OCI-LY1 (cell line): ENCODE measurements at regions not wholly inside any gene's neighbourhood (a gene's known extent, or its start where the extent isn't known, plus 50 kb on each side); places are given as distances from the start of the nearest gene placed in this dataset.

Experiments used
- H2AFZ ChIP-seq: fragments of 200-600 bp; sonication (generic), shearing (Covaris generic); 2 replicates; pipeline ENCODE4 v1.6.0; 2014; ENCODE audit warnings: antibody characterized with exemption, mild to moderate bottlenecking, low read length
- H3F3A ChIP-seq: fragments of 200-600 bp; sonication (generic), shearing (Covaris generic); 2 replicates; pipeline ENCODE4 v1.6.0; 2014; ENCODE audit warnings: mild to moderate bottlenecking, antibody characterized with exemption, low read length, moderate library complexity; ENCODE audit not compliant: insufficient read depth
- H3K27ac ChIP-seq: fragments of 200-600 bp; sonication (generic); 2 replicates; pipeline ENCODE4 v1.5.1; 2014; ENCODE audit warnings: low read length, mixed run types, mild to moderate bottlenecking, low read depth; ENCODE audit not compliant: poor library complexity, severe bottlenecking
- H3K27me3 ChIP-seq: fragments of 200-600 bp; sonication (generic); 2 replicates; pipeline ENCODE4 v1.6.0; 2014; ENCODE audit warnings: antibody characterized with exemption, mild to moderate bottlenecking, low read length, moderate library complexity; ENCODE audit not compliant: insufficient read depth
- H3K36me3 ChIP-seq: fragments of 200-600 bp; sonication (generic); 2 replicates; pipeline ENCODE4 v1.6.1; 2014; ENCODE audit warnings: mild to moderate bottlenecking, antibody characterized with exemption, low read length, moderate library complexity, mixed read lengths; ENCODE audit not compliant: insufficient read depth
- H3K4me1 ChIP-seq: fragments of 200-600 bp; sonication (generic); 2 replicates; pipeline ENCODE4 v1.5.1; 2014; ENCODE audit warnings: mild to moderate bottlenecking, low read length, moderate library complexity; ENCODE audit not compliant: insufficient read depth, severe bottlenecking
- H3K4me2 ChIP-seq: fragments of 200-600 bp; sonication (generic), shearing (Covaris generic); 2 replicates; pipeline ENCODE4 v1.6.1; 2014; ENCODE audit warnings: low read length
- H3K4me3 ChIP-seq: fragments of 200-600 bp; sonication (generic); 2 replicates; pipeline ENCODE4 v1.5.1; 2014; ENCODE audit warnings: low read length, low read depth, mild to moderate bottlenecking, mixed read lengths; ENCODE audit not compliant: poor library complexity, severe bottlenecking
- H3K79me2 ChIP-seq: fragments of 200-600 bp; shearing (Covaris generic); 2 replicates; pipeline ENCODE4 v1.6.1; 2016; ENCODE audit warnings: mixed run types, low read length, mixed read lengths; ENCODE audit not compliant: insufficient read depth
- H3K9ac ChIP-seq: fragments of 200-600 bp; sonication (generic), shearing (Covaris generic); 2 replicates; pipeline ENCODE4 v1.6.1; 2014; ENCODE audit warnings: mild to moderate bottlenecking, low read length, mixed read lengths
- H3K9me2 ChIP-seq: fragments of 200-600 bp; sonication (generic), shearing (Covaris generic); 2 replicates; pipeline ENCODE4 v1.6.1; 2014; ENCODE audit warnings: low read depth, mild to moderate bottlenecking, low read length, mixed read lengths
- H3K9me3 ChIP-seq: fragments of 200-600 bp; shearing (Covaris generic); 2 replicates; pipeline ENCODE4 v1.6.1; 2014; ENCODE audit warnings: low read length, mixed read lengths
- H4K20me1 ChIP-seq: fragments of 200-600 bp; sonication (generic), shearing (Covaris generic); 2 replicates; pipeline ENCODE4 v1.6.0; 2016; ENCODE audit warnings: mild to moderate bottlenecking, low read length; ENCODE audit not compliant: insufficient read depth
- EZH2 ChIP-seq: fragments of 200-600 bp; sonication (generic), shearing (Covaris generic); IDR thresholded peaks from 2 replicates; pipeline ENCODE4 v1.8.0; 2017; ENCODE audit warnings: borderline replicate concordance, mixed run types, mild to moderate bottlenecking, antibody characterized with exemption, low read length, moderate library complexity, mixed read lengths
- TF ChIP-seq, protein P1 (sequence below): fragments of 200-600 bp; sonication (generic), shearing (Covaris generic); IDR thresholded peaks from 2 replicates; pipeline ENCODE4 v1.5.1; 2017; ENCODE audit warnings: mild to moderate bottlenecking, antibody characterized with exemption, low read length, moderate library complexity, mixed read lengths

DNA sequence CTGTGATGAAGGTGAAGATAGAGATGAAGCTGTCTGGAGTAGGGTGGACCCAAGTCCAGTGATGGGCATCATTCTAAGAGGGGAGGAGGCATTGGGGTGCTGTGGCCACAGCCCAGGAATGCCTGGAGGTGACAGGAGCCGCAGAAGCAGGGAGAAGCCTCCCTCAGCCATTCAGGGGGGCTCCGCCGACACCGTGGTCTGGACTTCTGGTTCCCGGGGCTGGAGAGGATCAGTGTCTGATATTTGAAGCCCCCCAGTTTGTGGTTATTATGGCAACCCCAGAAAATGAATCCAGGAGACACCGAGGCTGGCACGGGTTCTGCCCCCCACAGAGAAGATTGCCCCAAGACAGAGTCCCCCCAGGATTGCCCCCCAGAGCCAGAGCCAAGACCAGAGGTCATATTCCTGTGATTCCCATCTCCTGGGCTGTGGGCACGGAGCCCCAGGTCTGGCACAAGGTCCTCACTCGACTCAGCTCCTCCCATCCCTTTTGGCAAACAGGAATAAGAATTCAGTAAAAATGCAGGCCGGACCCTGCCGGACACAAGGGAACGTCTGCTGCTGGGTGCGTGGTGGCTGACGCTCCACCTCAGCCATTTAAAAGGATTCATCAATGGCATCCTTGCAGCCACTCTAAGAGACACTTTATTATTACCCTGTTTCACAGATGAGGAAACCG, 116.6 kb downstream of the CPZ start:
- Histone ChIP-seq H2AFZ (no peak overlapping the region), H3K9me2 (no peaks in the 10 kb centered on the region), H3K4me2 (no peak overlapping the region), H3K4me1 (no peaks in the 10 kb centered on the region), H3K36me3 (no peaks in the 10 kb centered on the region), H4K20me1 (no peaks in the 10 kb centered on the region), H3K4me3 (no peak overlapping the region), H3F3A (no peaks in the 10 kb centered on the region), H3K9me3 (no peaks in the 10 kb centered on the region), H3K79me2 (no peaks in the 10 kb centered on the region), H3K9ac (no peak overlapping the region), H3K27ac (no peak overlapping the region), H3K27me3 (no peaks in the 10 kb centered on the region)
- no peak for TF ChIP-seq EZH2
- TF ChIP-seq, protein P1, sequence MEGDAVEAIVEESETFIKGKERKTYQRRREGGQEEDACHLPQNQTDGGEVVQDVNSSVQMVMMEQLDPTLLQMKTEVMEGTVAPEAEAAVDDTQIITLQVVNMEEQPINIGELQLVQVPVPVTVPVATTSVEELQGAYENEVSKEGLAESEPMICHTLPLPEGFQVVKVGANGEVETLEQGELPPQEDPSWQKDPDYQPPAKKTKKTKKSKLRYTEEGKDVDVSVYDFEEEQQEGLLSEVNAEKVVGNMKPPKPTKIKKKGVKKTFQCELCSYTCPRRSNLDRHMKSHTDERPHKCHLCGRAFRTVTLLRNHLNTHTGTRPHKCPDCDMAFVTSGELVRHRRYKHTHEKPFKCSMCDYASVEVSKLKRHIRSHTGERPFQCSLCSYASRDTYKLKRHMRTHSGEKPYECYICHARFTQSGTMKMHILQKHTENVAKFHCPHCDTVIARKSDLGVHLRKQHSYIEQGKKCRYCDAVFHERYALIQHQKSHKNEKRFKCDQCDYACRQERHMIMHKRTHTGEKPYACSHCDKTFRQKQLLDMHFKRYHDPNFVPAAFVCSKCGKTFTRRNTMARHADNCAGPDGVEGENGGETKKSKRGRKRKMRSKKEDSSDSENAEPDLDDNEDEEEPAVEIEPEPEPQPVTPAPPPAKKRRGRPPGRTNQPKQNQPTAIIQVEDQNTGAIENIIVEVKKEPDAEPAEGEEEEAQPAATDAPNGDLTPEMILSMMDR, result no peak

DNA sequence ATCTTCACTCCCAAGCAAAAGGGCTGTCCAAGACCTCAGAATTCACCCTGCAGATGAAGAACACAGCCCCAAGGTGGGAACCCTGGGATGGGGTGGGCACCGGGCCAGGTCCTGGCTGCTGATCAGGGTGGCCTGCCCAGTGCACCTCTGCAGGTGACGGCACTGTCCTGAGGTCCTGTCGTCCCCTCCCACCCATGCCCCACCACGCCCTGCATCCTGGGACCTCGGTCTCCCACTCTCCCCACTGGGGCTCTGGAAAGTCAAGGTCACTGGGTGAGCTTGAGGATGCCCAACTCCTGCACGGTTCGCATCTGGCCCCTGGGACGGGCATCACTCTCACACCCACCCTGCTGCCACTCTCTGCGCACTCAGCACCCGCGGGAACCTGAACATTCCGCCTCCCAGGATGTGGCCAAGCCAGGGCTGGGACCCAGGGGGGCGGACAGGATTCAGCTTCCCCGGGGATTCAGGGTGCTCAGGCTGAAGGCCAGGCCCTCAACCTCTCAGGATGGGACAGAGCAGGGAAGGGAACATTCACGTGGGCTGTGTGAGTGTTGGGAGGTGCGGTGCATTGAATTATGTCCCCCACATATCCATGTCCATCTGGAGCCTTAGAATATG, 115.9 kb downstream of the CPZ start:
- H3K4me1 ChIP-seq, result no peaks in the 10 kb centered on the region
- no peak for TF ChIP-seq EZH2
- TF ChIP-seq, protein P1, result no peak
- no peak overlapping the region for H2AFZ ChIP-seq
- no peaks in the 10 kb centered on the region for H3K27me3 ChIP-seq
- H3K27ac ChIP-seq, result no peak overlapping the region
- H3K4me3 ChIP-seq, result no peak overlapping the region
- no peaks in the 10 kb centered on the region for H4K20me1 ChIP-seq
- H3K79me2 ChIP-seq, result no peaks in the 10 kb centered on the region
- H3K9ac ChIP-seq, result no peak overlapping the region
- H3K9me3 ChIP-seq, result no peaks in the 10 kb centered on the region
- no peaks in the 10 kb centered on the region for H3F3A ChIP-seq
- no peaks in the 10 kb centered on the region for H3K9me2 ChIP-seq
- no peaks in the 10 kb centered on the region for H3K36me3 ChIP-seq
- no peak overlapping the region for H3K4me2 ChIP-seq

DNA sequence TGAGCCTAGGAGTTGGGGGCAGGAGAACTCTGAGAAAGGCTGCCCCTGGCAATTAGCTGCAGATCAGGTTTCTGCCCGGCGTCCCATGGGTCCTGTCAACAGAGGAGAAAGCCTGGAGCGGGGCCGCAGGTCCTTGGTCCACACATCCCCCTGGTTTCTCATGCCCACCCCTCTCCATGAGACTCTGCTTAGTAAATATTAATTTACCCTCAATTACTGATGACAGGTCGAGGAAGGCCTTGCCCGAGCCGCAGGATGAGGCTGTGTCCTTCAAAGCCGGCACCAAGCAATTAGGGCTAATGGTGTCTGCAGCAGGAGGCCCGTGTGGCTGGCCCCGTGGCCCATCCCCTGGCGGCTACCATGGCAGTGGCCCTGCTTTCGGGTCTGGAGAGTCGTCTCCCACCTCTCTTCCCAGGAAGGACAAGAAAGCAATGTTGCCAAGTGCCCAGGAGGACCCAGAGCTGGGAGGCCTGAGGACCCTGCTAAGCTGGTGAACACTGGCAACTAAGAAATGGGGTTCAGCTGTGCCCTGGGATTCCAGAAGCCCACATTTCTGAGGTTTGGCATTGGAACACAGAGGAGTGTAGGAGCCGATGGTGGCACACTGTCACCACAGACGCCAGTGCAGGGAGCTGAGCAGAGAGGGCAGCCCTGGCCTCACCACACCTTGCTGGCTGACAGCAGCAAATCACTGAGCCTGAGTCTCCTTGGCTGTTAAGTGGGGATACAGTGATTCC, 114.6 kb downstream of the CPZ start:
- Histone ChIP-seq H3K27me3 (no peaks in the 10 kb centered on the region), H2AFZ (no peak overlapping the region), H3F3A (no peaks in the 10 kb centered on the region), H3K36me3 (no peaks in the 10 kb centered on the region), H3K9me3 (no peaks in the 10 kb centered on the region), H3K4me2 (no peak overlapping the region), H3K4me1 (no peaks in the 10 kb centered on the region), H3K4me3 (no peak overlapping the region), H3K9me2 (no peaks in the 10 kb centered on the region), H3K79me2 (no peaks in the 10 kb centered on the region), H3K27ac (no peak overlapping the region), H4K20me1 (no peaks in the 10 kb centered on the region), H3K9ac (no peak overlapping the region)
- TF ChIP-seq, protein P1, result no peak
- no peak for TF ChIP-seq EZH2
